ENCODE measurements at regions not wholly inside any gene's neighbourhood (a gene's known extent, or its start where the extent isn't known, plus 50 kb on each side); places are given as distances from the start of the nearest gene placed in this dataset.

GRCh38 chr13:54750521-54750920 lies 1721.9 kb downstream of the OLFM4 start:
- in situ Hi-C loops (cut with HindIII; ENCODE audit: low pct_ligation_motif_present, low sequenced_read_pairs), result no loop called here
- TF ChIP-seq, protein P1, sequence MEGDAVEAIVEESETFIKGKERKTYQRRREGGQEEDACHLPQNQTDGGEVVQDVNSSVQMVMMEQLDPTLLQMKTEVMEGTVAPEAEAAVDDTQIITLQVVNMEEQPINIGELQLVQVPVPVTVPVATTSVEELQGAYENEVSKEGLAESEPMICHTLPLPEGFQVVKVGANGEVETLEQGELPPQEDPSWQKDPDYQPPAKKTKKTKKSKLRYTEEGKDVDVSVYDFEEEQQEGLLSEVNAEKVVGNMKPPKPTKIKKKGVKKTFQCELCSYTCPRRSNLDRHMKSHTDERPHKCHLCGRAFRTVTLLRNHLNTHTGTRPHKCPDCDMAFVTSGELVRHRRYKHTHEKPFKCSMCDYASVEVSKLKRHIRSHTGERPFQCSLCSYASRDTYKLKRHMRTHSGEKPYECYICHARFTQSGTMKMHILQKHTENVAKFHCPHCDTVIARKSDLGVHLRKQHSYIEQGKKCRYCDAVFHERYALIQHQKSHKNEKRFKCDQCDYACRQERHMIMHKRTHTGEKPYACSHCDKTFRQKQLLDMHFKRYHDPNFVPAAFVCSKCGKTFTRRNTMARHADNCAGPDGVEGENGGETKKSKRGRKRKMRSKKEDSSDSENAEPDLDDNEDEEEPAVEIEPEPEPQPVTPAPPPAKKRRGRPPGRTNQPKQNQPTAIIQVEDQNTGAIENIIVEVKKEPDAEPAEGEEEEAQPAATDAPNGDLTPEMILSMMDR (IDR thresholded peaks at IDR 0.05; ENCODE audit: low read depth, low read length, missing control alignments), result no peak
- Histone ChIP-seq H3K27me3 (replicated peaks) (no peaks in the 10 kb centered on the region), H3K36me3 (replicated peaks) (no peaks in the 10 kb centered on the region), H3K4me3 (ENCODE audit: low read depth, low read length) (no peak overlapping the region), H3K27ac (no peak overlapping the region)
- no peak for DNase-seq

DNA sequence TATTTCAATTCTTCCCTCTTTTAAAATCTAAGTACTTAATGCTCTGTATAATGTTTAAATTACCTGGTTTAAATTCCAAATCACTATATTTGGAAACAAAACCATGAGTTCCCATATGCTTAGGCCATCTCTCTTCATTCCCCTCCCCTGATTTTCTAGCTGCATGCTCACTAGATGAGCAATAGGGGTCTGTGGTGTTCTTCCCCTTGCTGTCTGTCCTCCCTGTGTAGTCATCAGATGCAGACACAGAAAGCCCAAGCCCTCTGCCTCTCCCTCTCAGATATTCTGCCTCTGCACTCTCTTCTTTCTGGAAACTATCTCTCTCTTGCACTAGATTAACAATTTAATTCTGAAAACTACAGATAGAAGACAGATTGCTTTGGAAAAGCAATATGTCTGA lies 1730.2 kb downstream of the OLFM4 start:
- Histone ChIP-seq H3K4me3 (ENCODE audit: low read depth, low read length) (no peak overlapping the region), H3K27me3 (replicated peaks) (no peaks in the 10 kb centered on the region), H3K36me3 (replicated peaks) (no peaks in the 10 kb centered on the region), H3K27ac (no peak overlapping the region)
- DNase-seq, result no peak
- TF ChIP-seq, protein P1 (IDR thresholded peaks at IDR 0.05; ENCODE audit: low read depth, low read length, missing control alignments), result no peak
- in situ Hi-C loops (cut with HindIII; ENCODE audit: low pct_ligation_motif_present, low sequenced_read_pairs), result no loop called here

- in situ Hi-C loops (cut with HindIII; ENCODE audit: low pct_ligation_motif_present, low sequenced_read_pairs), result no loop called here
- TF ChIP-seq, protein P1 (IDR thresholded peaks at IDR 0.05; ENCODE audit: low read depth, low read length, missing control alignments), result no peak
- no peaks in the 10 kb centered on the region for H3K27me3 ChIP-seq (replicated peaks)
Observed at GRCh38 chr13:54768214-54768613, 1739.6 kb downstream of the OLFM4 start.

DNA sequence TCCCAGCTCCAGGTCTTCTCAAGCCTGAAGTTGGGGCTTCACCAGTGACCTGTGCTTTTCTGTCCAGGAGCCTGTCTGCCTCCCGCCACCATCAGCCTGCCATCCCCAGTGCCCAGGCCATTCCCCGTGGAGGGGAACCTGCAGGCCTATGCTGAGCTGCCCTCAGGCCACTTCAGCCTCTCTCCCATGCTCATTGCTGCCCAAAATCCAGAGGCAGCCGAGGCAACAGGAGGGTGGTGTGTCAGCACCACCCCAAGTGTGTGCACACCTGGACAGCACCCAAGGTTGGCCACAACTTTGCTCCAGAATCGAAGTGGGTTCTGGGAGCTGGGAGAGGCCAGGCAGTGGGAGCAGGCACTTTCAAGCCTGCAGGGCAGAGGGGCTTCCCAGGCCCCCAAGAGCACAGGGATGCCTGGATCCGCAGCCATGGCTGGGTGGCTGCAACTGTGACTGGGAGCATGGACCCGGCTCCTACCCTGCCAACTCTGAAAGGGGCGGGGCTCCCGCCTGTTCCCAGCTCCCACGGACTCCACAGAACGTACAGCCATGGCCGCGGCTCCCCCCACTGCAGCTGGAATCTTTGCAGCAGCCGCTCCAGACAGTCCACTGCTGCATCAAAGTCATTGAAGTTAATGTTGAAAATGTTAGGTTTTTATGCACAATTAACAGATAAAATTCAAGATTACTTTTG lies 1747.0 kb downstream of the OLFM4 start:
- H3K36me3 ChIP-seq (replicated peaks), result no peaks in the 10 kb centered on the region
- H3K27ac ChIP-seq, result no peak overlapping the region
- no peak for DNase-seq
- in situ Hi-C loops (cut with HindIII; ENCODE audit: low pct_ligation_motif_present, low sequenced_read_pairs), result no loop called here
- H3K27me3 ChIP-seq (replicated peaks), result no peaks in the 10 kb centered on the region
- TF ChIP-seq, protein P1 (IDR thresholded peaks at IDR 0.05; ENCODE audit: low read depth, low read length, missing control alignments), result no peak
- H3K4me3 ChIP-seq (ENCODE audit: low read depth, low read length), result no peak overlapping the region

More at GRCh38 chr13:54768214-54768613, 1739.6 kb downstream of the OLFM4 start:
- Histone ChIP-seq H3K36me3 (replicated peaks) (no peaks in the 10 kb centered on the region), H3K27ac (no peak overlapping the region), H3K4me3 (ENCODE audit: low read depth, low read length) (no peak overlapping the region)
- DNase-seq, result no peak

- no peak for DNase-seq
- in situ Hi-C loops (cut with HindIII; ENCODE audit: low pct_ligation_motif_present, low sequenced_read_pairs), result no loop called here
- Histone ChIP-seq H3K27me3 (replicated peaks) (no peaks in the 10 kb centered on the region), H3K36me3 (replicated peaks) (no peaks in the 10 kb centered on the region), H3K4me3 (ENCODE audit: low read depth, low read length) (no peak overlapping the region), H3K27ac (no peak overlapping the region)
- TF ChIP-seq, protein P1 (IDR thresholded peaks at IDR 0.05; ENCODE audit: low read depth, low read length, missing control alignments), result no peak
Observed at GRCh38 chr13:54787754-54788153, 1759.1 kb downstream of the OLFM4 start.
